Kidney (tissue), 13 donors: ENCODE measurements at regions not wholly inside any gene's neighbourhood (a gene's known extent, or its start where the extent isn't known, plus 50 kb on each side); places are given as distances from the start of the nearest gene placed in this dataset.

Source experiments
- DNase-seq, 5 donors: peaks; one replicate each; pipeline ENCODE4 v3.0.0-alpha.2; 2013 to 2020
- FAIRE-seq: peaks from 2 replicates; lab custom pipeline; 2012; peaks lifted over from hg19 to GRCh38; lab: Jason Lieb, UNC
- H3K27ac ChIP-seq, 2 donors: one replicate each; pipeline ENCODE4 v1.7.0; 2013; ENCODE audit warnings: low read depth in 2 of 2, low read length in 2 of 2, inconsistent platforms in 1 of 2
- H3K27me3 ChIP-seq: one replicate; pipeline ENCODE4 v1.7.1; 2013; ENCODE audit warnings: low read length, inconsistent platforms; ENCODE audit not compliant: control insufficient read depth, insufficient read depth
- H3K36me3 ChIP-seq, 3 donors: one replicate each; pipeline versions ENCODE4 v1.7.0 to v1.7.1; 2013; ENCODE audit warnings: low read length in 3 of 3, control low read depth in 1 of 3, inconsistent platforms in 1 of 3; ENCODE audit not compliant: insufficient read depth in 3 of 3, control insufficient read depth in 2 of 3
- H3K4me1 ChIP-seq, 3 donors: one replicate each; pipeline versions ENCODE4 v1.7.0 to v1.7.1; 2013; ENCODE audit warnings: low read length in 3 of 3, inconsistent platforms in 1 of 3, low read depth in 1 of 3; ENCODE audit not compliant: control insufficient read depth in 2 of 3, insufficient read depth in 2 of 3
- H3K4me3 ChIP-seq, 3 donors: one replicate each; pipeline versions ENCODE4 v1.7.0 to v1.8.1; 2013; ENCODE audit warnings: low read length in 3 of 3, control low read depth in 1 of 3, inconsistent platforms in 1 of 3
- H3K9ac ChIP-seq, 3 donors: one replicate each; pipeline versions ENCODE4 v1.7.0 to v1.7.1; 2013; ENCODE audit warnings: low read length in 3 of 3, control low read depth in 1 of 3, inconsistent platforms in 1 of 3
- H3K9me3 ChIP-seq, 3 donors: one replicate each; pipeline versions ENCODE4 v1.7.0 to v1.7.1; 2013; ENCODE audit warnings: low read length in 3 of 3, control low read depth in 1 of 3, inconsistent platforms in 1 of 3; ENCODE audit not compliant: control insufficient read depth in 2 of 3, insufficient read depth in 1 of 3
- CTCF ChIP-seq: IDR thresholded peaks from 3 replicates; pipeline ENCODE4 v1.5.1; 2012; ENCODE audit warnings: mild to moderate bottlenecking, moderate library complexity, borderline replicate concordance; ENCODE audit not compliant: insufficient read depth; ENCODE audit errors: extremely low read depth
- intact Hi-C: fragments of 100-400 bp; cut with DNase I; formaldehyde crosslinking; loops from one replicate; pipeline ENCODE4 v1.11.1; 2022
- donor health status: control.
- donor health status: control.
- donor health status: control.
- donor health status: control.
- donor health status: control.
- donor health status: DM: yes; HTN: yes; CAD: no.
- donor health status: Normal renal cell carcinoma (clear cell type).

GRCh38 chr12:115251727-115252126 is 567.8 kb upstream of the TBX3 start:
- no peaks in the 10 kb centered on the region for H3K4me1 ChIP-seq
- H3K4me3 ChIP-seq = no peak overlapping the region
- no peak overlapping the region for H3K9ac ChIP-seq
- no peaks in the 10 kb centered on the region for H3K36me3 ChIP-seq
- DNase-seq (no peak), FAIRE-seq (no peak)
- intact Hi-C loops = no loop called here
- no peaks in the 10 kb centered on the region for H3K27me3 ChIP-seq
- H3K27ac ChIP-seq = no peak overlapping the region
- no peaks in the 10 kb centered on the region for H3K9me3 ChIP-seq
- no peak for TF ChIP-seq CTCF

- H3K9me3 ChIP-seq = no peaks in the 10 kb centered on the region
- intact Hi-C loops = no loop called here
- FAIRE-seq = no peak
- no peak overlapping the region for H3K27ac ChIP-seq
- H3K9ac ChIP-seq = no peak overlapping the region
- H3K36me3 ChIP-seq = no peaks in the 10 kb centered on the region
- no peak for DNase-seq
- no peaks in the 10 kb centered on the region for H3K4me1 ChIP-seq
- no peaks in the 10 kb centered on the region for H3K27me3 ChIP-seq
- TF ChIP-seq CTCF = no peak
- no peak overlapping the region for H3K4me3 ChIP-seq
These were observed 565.8 kb upstream of the TBX3 start for GRCh38 chr12:115249671-115250278.

GRCh38 chr12:115245020-115245419 is 561.0 kb upstream of the TBX3 start:
- FAIRE-seq = no peak
- no peak for TF ChIP-seq CTCF

GRCh38 chr12:115243933-115244628 is 560.1 kb upstream of the TBX3 start:
- no peak for TF ChIP-seq CTCF
- FAIRE-seq = no peak

More at GRCh38 chr12:115245020-115245419, 561.0 kb upstream of the TBX3 start:
- no peaks in the 10 kb centered on the region for H3K4me1 ChIP-seq
- H3K27ac ChIP-seq = no peak overlapping the region
- no peaks in the 10 kb centered on the region for H3K27me3 ChIP-seq
- no peak overlapping the region for H3K9ac ChIP-seq
- no peaks in the 10 kb centered on the region for H3K9me3 ChIP-seq
- no peak overlapping the region for H3K4me3 ChIP-seq
- no peaks in the 10 kb centered on the region for H3K36me3 ChIP-seq
- intact Hi-C loops = no loop called here
- no peak for DNase-seq

More at GRCh38 chr12:115243933-115244628, 560.1 kb upstream of the TBX3 start:
- no peak for DNase-seq
- Histone ChIP-seq H3K4me3 (no peak overlapping the region), H3K9ac (no peak overlapping the region), H3K4me1 (no peaks in the 10 kb centered on the region), H3K36me3 (no peaks in the 10 kb centered on the region), H3K27ac (no peak overlapping the region), H3K9me3 (no peaks in the 10 kb centered on the region), H3K27me3 (no peaks in the 10 kb centered on the region)
- intact Hi-C loops = no loop called here
